Adrenal gland (tissue), 9 donors: ENCODE measurements at regions not wholly inside any gene's neighbourhood (a gene's known extent, or its start where the extent isn't known, plus 50 kb on each side); places are given as distances from the start of the nearest gene placed in this dataset.
A peak's percentile ranks its signal among the peaks of the same experiment; 100 is the strongest.

ENCODE experiments used
- DNase-seq, 7 donors: peaks; one replicate each; pipeline ENCODE4 v3.0.0-alpha.2; 2019 to 2020
- H3K27ac ChIP-seq, 5 donors: fragments of 200-600 bp; sonication (generic) in 4 of 5; 1 replicate in 3 of 5; 2 replicates in 2 of 5; pipeline versions ENCODE4 v1.5.1 to v1.8.0; 2016 to 2020; ENCODE audit warnings: mild to moderate bottlenecking in 1 of 5
- H3K27me3 ChIP-seq: fragments of 200-600 bp; 2 replicates; pipeline ENCODE4 v1.8.0; 2021
- H3K36me3 ChIP-seq, 2 donors: fragments of 200-600 bp; replicated peaks in 1 of 2; 1 replicate in 1 of 2; 2 replicates in 1 of 2; pipeline versions ENCODE4 v1.5.1 to v1.8.0; 2018 to 2022
- H3K4me1 ChIP-seq, 2 donors: fragments of 200-600 bp; replicated peaks in 1 of 2; 1 replicate in 1 of 2; 2 replicates in 1 of 2; pipeline versions ENCODE4 v1.5.1 to v1.8.0; 2018 to 2021
- H3K4me3 ChIP-seq, 4 donors: fragments of 200-600 bp; sonication (generic) in 3 of 4; one replicate each; pipeline ENCODE4 v1.5.1; 2016 to 2018
- H3K9me3 ChIP-seq, 3 donors: fragments of 200-600 bp; sonication (generic) in 1 of 3; replicated peaks in 1 of 3; 1 replicate in 2 of 3; 2 replicates in 1 of 3; pipeline versions ENCODE4 v1.5.1 to v1.8.0; 2016 to 2021
- POLR2A ChIP-seq, 2 donors: fragments of 450-650 bp; IDR thresholded peaks; one replicate each; pipeline ENCODE4 v1.6.1; 2017; ENCODE audit warnings: antibody characterized with exemption in 2 of 2, mild to moderate bottlenecking in 2 of 2, moderate library complexity in 1 of 2
- WGBS, 4 donors: extraction: QIAGEN DNeasy Blood & Tissue Kit in 2 of 4; methylation state at CpG; one replicate each; pipeline versions ENCODE4 v1.1.5 to v1.1.7; 2013 to 2017; 5-methylcytosine and 5-hydroxymethylcytosine counted together
- intact Hi-C, 2 donors: fragments of 100-400 bp; cut with DNase I; formaldehyde crosslinking; loops; one replicate each; pipeline versions ENCODE4 v1.14.1 to v1.15.0; 2022 to 2023
- TF ChIP-seq, protein P1 (sequence below), 6 experiments: fragments of 450-650 bp in 4 of 6; fragments of 200-600 bp in 2 of 6; sonication (generic) in 1 of 6; IDR thresholded peaks; 1 replicate in 5 of 6; 2 replicates in 1 of 6; pipeline versions ENCODE4 v1.5.1 to v1.8.0; 2016 to 2021; ENCODE audit warnings: antibody characterized with exemption in 6 of 6, mild to moderate bottlenecking in 2 of 6, moderate library complexity in 1 of 6
- donor health status: healthy with polysubstance abuse.
- donor health status: Bipolar disorder and iron deficiency.
- donor health status: DM: yes; HTN: yes; CAD: no.
- donor health status: DM: no; HTN: no; CAD: no.
- donor health status: DM: no; HTN: no; CAD: no.

DNA sequence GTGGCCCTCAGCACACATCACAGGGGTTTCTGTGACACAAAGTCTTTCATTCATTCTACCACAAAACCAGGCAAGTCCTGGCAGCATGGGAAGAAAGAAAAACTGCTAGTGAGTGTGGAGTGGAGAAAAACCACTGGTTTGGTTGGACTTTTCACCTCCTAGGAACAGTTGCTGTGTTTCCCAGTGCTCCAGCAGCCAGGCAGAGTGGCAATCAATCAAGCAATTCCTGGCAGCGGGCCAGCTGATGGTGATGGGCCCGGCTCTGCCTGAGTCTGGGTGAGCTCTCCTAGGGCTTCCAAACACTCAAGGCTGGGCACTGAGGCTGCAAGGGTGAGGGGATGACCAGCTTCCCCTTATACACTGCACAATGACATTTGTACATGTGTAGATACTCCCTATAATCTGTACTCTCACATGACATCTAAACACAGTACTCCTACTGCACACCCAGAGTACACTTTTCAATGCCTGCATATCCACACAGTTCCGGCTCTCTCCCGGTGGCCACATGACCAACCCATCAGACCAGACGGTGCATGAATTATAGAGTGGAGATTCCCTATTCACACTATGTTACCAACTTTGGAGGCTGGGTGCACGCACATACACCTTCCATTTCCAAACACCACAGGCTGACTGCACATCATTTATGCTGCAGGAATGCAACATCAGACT, 156.6 kb downstream of the UNC5CL start:
- no peak overlapping the region for H3K4me3 ChIP-seq
- no peaks in the 10 kb centered on the region for H3K4me1 ChIP-seq
- TF ChIP-seq, protein P1, sequence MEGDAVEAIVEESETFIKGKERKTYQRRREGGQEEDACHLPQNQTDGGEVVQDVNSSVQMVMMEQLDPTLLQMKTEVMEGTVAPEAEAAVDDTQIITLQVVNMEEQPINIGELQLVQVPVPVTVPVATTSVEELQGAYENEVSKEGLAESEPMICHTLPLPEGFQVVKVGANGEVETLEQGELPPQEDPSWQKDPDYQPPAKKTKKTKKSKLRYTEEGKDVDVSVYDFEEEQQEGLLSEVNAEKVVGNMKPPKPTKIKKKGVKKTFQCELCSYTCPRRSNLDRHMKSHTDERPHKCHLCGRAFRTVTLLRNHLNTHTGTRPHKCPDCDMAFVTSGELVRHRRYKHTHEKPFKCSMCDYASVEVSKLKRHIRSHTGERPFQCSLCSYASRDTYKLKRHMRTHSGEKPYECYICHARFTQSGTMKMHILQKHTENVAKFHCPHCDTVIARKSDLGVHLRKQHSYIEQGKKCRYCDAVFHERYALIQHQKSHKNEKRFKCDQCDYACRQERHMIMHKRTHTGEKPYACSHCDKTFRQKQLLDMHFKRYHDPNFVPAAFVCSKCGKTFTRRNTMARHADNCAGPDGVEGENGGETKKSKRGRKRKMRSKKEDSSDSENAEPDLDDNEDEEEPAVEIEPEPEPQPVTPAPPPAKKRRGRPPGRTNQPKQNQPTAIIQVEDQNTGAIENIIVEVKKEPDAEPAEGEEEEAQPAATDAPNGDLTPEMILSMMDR (IDR thresholded peaks at IDR 0.05) = no peak
- DNase-seq = peak in 5 of 7 donors; percentile 13 to 59 (median 29)
- WGBS, 4 donors = 67 to 70% (median 67%) methylated on average over 6 of the region's 6 CpGs
- no peaks in the 10 kb centered on the region for H3K36me3 ChIP-seq
- H3K27ac ChIP-seq = no peak overlapping the region
- H3K27me3 ChIP-seq = no peaks in the 10 kb centered on the region
- no peaks in the 10 kb centered on the region for H3K9me3 ChIP-seq
- intact Hi-C loops = no loop called here

DNA sequence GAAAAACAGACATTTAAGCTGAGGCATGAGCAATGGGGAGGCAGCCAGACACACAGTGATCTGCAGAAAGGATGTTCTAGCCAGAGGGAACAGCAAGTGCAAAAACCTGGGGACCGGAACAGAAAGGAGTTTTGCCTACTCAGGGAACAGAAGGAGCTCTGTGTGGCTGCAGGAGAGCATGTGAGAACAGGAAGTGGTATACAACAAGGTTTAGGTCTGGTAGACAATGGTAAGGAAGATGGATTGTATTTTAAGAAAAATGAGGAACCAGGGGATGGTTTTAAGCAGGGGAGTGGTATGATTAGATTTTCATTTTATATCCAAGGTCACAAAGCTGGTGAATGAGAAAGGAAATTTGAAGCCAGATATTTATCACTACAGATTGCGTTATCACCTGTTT, 157.5 kb downstream of the UNC5CL start:
- no peaks in the 10 kb centered on the region for H3K9me3 ChIP-seq
- intact Hi-C loops = no loop called here
- no peaks in the 10 kb centered on the region for H3K4me1 ChIP-seq
- no peaks in the 10 kb centered on the region for H3K36me3 ChIP-seq
- H3K4me3 ChIP-seq = no peak overlapping the region
- TF ChIP-seq, protein P1 (IDR thresholded peaks at IDR 0.05) = no peak
- TF ChIP-seq POLR2A (IDR thresholded peaks at IDR 0.05) = no peak
- no peak overlapping the region for H3K27ac ChIP-seq
- DNase-seq = no peak
- WGBS, 4 donors = 73 to 81% (median 78%) methylated on average over 2 of the region's 2 CpGs
- no peaks in the 10 kb centered on the region for H3K27me3 ChIP-seq

DNA sequence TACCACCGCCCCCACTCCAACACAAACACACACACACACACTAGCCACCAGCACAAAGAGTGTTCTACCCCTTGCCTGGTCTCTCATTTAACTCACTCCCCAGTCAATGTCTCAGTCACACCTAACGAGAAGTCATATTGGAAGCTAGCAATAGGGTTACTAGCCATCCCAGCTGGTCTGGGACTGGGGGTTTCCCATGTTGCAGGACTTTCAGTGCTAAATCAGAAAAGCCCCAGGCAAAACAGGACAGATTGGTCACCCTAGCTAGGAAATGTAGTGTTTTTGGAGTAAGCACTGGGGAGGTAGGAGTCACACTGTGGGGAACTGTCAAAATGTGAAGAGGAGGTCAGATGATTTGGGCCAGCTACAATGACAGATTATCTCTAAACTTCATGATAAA, 158.1 kb downstream of the UNC5CL start:
- TF ChIP-seq POLR2A (IDR thresholded peaks at IDR 0.05) = no peak
- TF ChIP-seq, protein P1 (IDR thresholded peaks at IDR 0.05) = no peak
- no peaks in the 10 kb centered on the region for H3K36me3 ChIP-seq
- DNase-seq = no peak
- no peak overlapping the region for H3K4me3 ChIP-seq
- H3K27me3 ChIP-seq = no peaks in the 10 kb centered on the region
- no peak overlapping the region for H3K27ac ChIP-seq
- WGBS, 4 donors = 86 to 100% (median 90%) methylated on average over 2 of the region's 2 CpGs
- H3K9me3 ChIP-seq = no peaks in the 10 kb centered on the region
- H3K4me1 ChIP-seq = no peaks in the 10 kb centered on the region
- intact Hi-C loops = no loop called here

DNA sequence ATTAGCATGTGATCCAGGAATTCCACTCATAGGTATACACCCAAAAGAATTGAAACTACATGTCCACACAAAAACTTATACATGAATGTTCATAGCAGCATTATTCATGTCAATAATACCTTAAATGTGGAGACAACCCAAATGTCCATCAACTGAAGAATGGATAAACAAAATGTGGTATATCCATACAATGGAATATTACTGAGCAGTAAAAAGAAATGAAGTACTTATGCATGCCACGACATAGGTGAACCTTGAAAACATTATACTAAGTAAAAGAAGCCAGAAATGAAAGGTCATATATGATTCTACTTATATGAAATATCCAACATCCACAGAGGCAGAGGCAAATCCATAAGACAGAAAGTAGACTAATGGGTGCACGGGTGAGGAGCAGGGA, 159.9 kb downstream of the UNC5CL start:
- DNase-seq = no peak
- no peaks in the 10 kb centered on the region for H3K9me3 ChIP-seq
- no peaks in the 10 kb centered on the region for H3K4me1 ChIP-seq
- no peaks in the 10 kb centered on the region for H3K27me3 ChIP-seq
- 81 to 94% (median 93%) methylated on average over 2 of the region's 2 CpGs for WGBS, 4 donors
- intact Hi-C loops = no loop called here
- no peak overlapping the region for H3K4me3 ChIP-seq
- TF ChIP-seq, protein P1 (IDR thresholded peaks at IDR 0.05) = no peak
- no peak for TF ChIP-seq POLR2A (IDR thresholded peaks at IDR 0.05)
- no peak overlapping the region for H3K27ac ChIP-seq
- H3K36me3 ChIP-seq = no peaks in the 10 kb centered on the region
